ENCODE measurements at regions not wholly inside any gene's neighbourhood (a gene's known extent, or its start where the extent isn't known, plus 50 kb on each side); places are given as distances from the start of the nearest gene placed in this dataset.

DNA sequence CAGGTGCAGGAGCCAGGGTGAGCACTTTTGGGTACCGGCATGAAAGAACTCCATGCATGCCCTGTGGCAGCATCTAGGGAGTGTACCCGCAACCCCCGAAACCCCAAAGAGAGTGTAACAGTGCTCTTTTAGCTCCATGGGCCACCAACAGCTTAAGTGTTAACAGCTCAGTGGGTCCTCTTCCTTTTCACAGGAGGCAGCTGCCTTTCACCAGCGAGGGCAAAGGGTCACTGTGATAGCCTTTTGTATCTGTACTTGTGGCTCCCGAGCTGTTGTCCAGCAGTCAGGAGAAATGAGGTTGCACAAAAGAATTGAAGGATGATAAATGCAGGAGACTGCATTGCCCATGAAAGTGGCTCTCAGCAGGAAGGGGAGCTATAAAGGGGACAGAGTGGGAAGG is 1166.3 kb upstream of the ACVR2A start:
- no peak for DNase-seq (ENCODE audit: low read depth)
- TF ChIP-seq, protein P1, sequence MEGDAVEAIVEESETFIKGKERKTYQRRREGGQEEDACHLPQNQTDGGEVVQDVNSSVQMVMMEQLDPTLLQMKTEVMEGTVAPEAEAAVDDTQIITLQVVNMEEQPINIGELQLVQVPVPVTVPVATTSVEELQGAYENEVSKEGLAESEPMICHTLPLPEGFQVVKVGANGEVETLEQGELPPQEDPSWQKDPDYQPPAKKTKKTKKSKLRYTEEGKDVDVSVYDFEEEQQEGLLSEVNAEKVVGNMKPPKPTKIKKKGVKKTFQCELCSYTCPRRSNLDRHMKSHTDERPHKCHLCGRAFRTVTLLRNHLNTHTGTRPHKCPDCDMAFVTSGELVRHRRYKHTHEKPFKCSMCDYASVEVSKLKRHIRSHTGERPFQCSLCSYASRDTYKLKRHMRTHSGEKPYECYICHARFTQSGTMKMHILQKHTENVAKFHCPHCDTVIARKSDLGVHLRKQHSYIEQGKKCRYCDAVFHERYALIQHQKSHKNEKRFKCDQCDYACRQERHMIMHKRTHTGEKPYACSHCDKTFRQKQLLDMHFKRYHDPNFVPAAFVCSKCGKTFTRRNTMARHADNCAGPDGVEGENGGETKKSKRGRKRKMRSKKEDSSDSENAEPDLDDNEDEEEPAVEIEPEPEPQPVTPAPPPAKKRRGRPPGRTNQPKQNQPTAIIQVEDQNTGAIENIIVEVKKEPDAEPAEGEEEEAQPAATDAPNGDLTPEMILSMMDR (IDR thresholded peaks at IDR 0.05; ENCODE audit: insufficient read depth, low read depth, low read length), result no peak
- no peak overlapping the region for H3K4me3 ChIP-seq (ENCODE audit: low read depth, low read length)

DNA sequence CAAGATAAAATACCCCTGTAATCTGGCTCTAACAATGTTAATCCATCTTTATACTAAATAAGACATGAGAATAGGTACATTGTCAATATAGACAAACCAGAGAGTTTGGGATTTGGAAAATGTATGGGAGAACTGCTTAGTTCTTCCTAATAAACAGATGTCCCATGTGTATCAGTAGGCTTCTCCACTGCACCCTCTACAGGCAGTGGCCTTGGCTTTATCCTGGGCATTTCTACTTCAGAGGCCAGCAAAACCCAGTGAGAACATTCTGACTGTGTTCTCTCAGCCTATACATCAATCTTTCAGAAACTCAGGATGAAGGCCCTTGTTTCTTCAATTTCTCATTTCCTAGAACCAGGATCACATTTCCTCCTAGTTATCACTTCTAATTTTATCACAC is 1167.5 kb upstream of the ACVR2A start:
- no peak for DNase-seq (ENCODE audit: low read depth)
- no peak overlapping the region for H3K4me3 ChIP-seq (ENCODE audit: low read depth, low read length)
- TF ChIP-seq, protein P1 (IDR thresholded peaks at IDR 0.05; ENCODE audit: insufficient read depth, low read depth, low read length), result peak; percentile 42

DNA sequence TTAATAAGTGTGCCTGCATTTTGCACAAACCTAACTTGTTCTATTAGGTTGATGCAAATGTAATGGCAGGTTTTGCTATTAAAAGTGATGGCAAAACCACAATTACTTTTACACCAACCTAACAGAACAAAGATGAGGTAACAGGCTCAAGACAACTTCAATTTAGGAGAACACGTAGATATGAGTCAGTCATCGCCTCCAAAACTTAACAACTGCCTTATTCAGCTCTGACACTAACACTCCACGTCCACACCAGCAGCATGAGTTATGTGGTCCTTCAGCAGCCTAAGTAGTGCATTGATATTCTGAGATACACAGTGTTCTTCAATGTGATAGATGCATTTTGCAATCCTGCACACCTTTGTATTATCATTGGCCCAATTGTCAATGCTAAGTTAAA is 1175.1 kb upstream of the ACVR2A start:
- no peak for DNase-seq (ENCODE audit: low read depth)
- no peak overlapping the region for H3K4me3 ChIP-seq (ENCODE audit: low read depth, low read length)
- TF ChIP-seq, protein P1 (IDR thresholded peaks at IDR 0.05; ENCODE audit: insufficient read depth, low read depth, low read length), result no peak

DNA sequence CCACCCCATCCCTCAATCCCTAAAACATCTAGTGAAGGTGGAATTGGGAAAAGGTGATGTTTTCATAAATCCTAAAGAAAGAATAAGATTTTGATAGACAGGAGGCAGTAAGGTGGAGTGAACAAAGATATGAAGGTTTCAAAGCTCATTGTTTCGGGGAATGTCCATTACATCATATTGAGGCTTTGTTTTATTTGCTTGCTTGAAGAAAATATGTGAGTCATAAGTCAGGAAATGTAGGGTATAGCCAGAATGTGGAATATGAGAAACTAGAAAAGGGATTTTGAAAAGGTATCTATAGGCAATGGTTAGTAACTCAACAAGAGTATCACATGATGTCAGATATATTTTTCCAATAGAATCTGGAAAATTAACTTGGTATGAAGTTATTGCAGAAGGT is 1178.5 kb upstream of the ACVR2A start:
- TF ChIP-seq, protein P1 (IDR thresholded peaks at IDR 0.05; ENCODE audit: insufficient read depth, low read depth, low read length), result no peak
- no peak for DNase-seq (ENCODE audit: low read depth)
- no peak overlapping the region for H3K4me3 ChIP-seq (ENCODE audit: low read depth, low read length)

DNA sequence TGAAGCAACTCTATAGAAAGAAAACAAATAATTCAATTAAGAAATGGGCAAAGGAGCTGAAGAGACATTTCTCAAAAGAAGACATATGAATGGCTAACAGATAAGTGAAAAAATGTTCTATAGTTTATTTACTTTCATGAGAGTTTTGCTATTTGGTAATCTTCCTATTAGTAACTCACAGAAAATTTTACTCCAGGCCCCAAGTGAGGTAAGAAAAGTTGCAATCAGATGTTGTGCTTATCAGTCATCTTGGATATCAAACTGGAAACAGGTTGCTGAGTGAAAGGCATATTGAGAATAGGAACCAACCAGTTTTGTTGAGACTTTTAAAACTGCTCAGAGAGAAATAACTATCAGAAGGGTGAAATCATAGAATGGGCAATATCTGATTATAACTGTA is 1179.0 kb upstream of the ACVR2A start:
- DNase-seq (ENCODE audit: low read depth), result no peak
- H3K4me3 ChIP-seq (ENCODE audit: low read depth, low read length), result no peak overlapping the region
- TF ChIP-seq, protein P1 (IDR thresholded peaks at IDR 0.05; ENCODE audit: insufficient read depth, low read depth, low read length), result no peak

DNA sequence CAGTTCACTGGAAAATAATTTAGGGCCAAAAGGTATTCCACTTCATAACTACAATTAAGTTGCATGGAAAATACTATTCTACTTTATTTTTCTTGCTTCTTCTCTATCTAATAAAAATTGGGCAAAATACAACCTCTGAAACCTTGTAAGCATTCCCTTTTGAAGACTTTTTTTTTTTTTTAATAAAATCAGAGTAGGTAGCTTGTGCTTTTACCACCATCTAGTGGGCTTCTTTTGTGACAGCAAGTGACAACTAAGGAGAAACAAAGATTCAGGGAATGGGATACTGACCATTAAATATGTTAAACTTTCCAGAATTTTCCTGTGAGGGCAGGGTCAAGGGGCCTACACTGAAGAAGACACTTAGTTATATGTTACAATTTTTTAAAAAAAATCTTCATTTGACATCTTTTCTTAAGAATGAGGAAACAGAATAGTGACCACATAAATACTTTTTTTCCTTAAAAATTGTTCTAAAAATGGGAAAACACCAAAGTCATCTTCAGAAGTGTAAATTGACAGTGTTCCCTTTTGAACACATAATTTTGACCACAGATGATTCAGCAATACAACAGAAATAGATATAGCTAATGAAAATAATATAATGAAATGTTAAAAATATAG is 1183.2 kb upstream of the ACVR2A start:
- peak; percentile 59 for DNase-seq (ENCODE audit: low read depth)
- no peak overlapping the region for H3K4me3 ChIP-seq (ENCODE audit: low read depth, low read length)
- TF ChIP-seq, protein P1 (IDR thresholded peaks at IDR 0.05; ENCODE audit: insufficient read depth, low read depth, low read length), result peak; percentile 73

DNA sequence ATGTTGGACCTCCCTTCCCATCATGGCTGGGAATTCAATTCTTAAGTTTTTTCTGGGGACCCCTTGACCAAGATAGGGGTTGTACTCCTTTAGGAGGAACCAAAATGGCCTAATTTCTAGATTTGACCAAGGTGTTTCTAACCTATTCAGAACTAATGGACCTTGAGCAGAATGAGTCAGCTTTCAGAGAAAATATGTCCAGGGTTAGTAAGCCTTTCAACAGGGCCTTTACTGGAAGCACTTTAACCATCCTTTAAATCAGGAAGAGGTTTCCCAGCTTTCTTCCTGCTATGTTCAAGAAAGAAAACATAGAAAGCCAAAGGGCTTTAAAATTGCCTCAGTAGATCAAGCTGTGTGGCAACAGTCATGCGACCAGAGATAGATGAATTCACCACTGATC is 1184.9 kb upstream of the ACVR2A start:
- DNase-seq (ENCODE audit: low read depth), result no peak
- TF ChIP-seq, protein P1 (IDR thresholded peaks at IDR 0.05; ENCODE audit: insufficient read depth, low read depth, low read length), result no peak
- no peak overlapping the region for H3K4me3 ChIP-seq (ENCODE audit: low read depth, low read length)
